OCI-LY7 (cell line): ENCODE measurements at regions not wholly inside any gene's neighbourhood (a gene's known extent, or its start where the extent isn't known, plus 50 kb on each side); places are given as distances from the start of the nearest gene placed in this dataset.
"Not testable (repeated sequence)": the region's sequence is repeated elsewhere in the genome, so short reads cannot be mapped to it uniquely, and the experiment has no call there.

Experiments used
- BruUV-seq: library from RNA; stranded (reverse); fragments of 400-500 nt; replicated peaks from 2 replicates; lab custom pipeline; 2021; lab: Mats Ljungman, UMichigan
- CTCF ChIA-PET: fragments of 300-600 bp; sonication (Branson Sonifier 250); formaldehyde crosslinking; loops from one replicate; lab custom pipeline; 2022; ENCODE audit warnings: antibody characterized with exemption; ENCODE audit not compliant: unreplicated experiment; lab: Charles Lee
- POLR2A ChIA-PET: fragments of 300-600 bp; sonication (Branson Sonifier 250); formaldehyde crosslinking; loops from one replicate; lab custom pipeline; 2022; ENCODE audit warnings: antibody characterized with exemption; lab: Charles Lee
- DNase-seq: peaks from one replicate; pipeline ENCODE4 v3.0.0-alpha.2; 2015; ENCODE audit warnings: low spot score
- H2AFZ ChIP-seq: fragments of 200-600 bp; sonication (generic), shearing (Covaris generic); 2 replicates; pipeline ENCODE4 v1.6.1; 2014; ENCODE audit warnings: mild to moderate bottlenecking, antibody characterized with exemption, low read length, moderate library complexity
- H3K27ac ChIP-seq: fragments of 200-600 bp; sonication (generic); 2 replicates; pipeline ENCODE4 v1.5.1; 2014; ENCODE audit warnings: mixed run types, low read depth, mild to moderate bottlenecking, moderate library complexity, low read length, inconsistent platforms; ENCODE audit not compliant: poor library complexity, severe bottlenecking
- H3K36me3 ChIP-seq: fragments of 200-600 bp; sonication (generic); 2 replicates; pipeline ENCODE4 v1.6.1; 2014; ENCODE audit warnings: mild to moderate bottlenecking, antibody characterized with exemption, low read length, moderate library complexity, mixed read lengths; ENCODE audit not compliant: insufficient read depth
- H3K4me1 ChIP-seq: fragments of 200-600 bp; sonication (generic); 2 replicates; pipeline ENCODE4 v1.5.1; 2014; ENCODE audit warnings: mild to moderate bottlenecking, low read length; ENCODE audit not compliant: insufficient read depth, poor library complexity, severe bottlenecking
- H3K4me2 ChIP-seq: fragments of 200-600 bp; sonication (generic); 2 replicates; pipeline ENCODE4 v1.6.1; 2014; ENCODE audit warnings: mild to moderate bottlenecking, low read length
- H3K4me3 ChIP-seq: fragments of 200-600 bp; sonication (generic); 2 replicates; pipeline ENCODE4 v1.5.1; 2014; ENCODE audit warnings: mild to moderate bottlenecking, low read depth, low read length; ENCODE audit not compliant: poor library complexity, severe bottlenecking
- H3K79me2 ChIP-seq: fragments of 200-600 bp; sonication (generic); 2 replicates; pipeline ENCODE4 v1.6.1; 2016; ENCODE audit warnings: low read depth, mild to moderate bottlenecking, low read length, moderate library complexity, mixed read lengths; ENCODE audit not compliant: insufficient read depth
- H3K9me2 ChIP-seq: fragments of 200-600 bp; sonication (generic); 2 replicates; pipeline ENCODE4 v1.6.1; 2016; ENCODE audit warnings: mild to moderate bottlenecking, low read length, mixed read lengths; ENCODE audit not compliant: insufficient read depth
- H3K9me3 ChIP-seq: fragments of 200-600 bp; sonication (generic); 2 replicates; pipeline ENCODE4 v1.6.1; 2014; ENCODE audit warnings: mild to moderate bottlenecking, mixed run types, low read length, mixed read lengths
- H4K20me1 ChIP-seq: fragments of 200-600 bp; sonication (generic); 2 replicates; pipeline ENCODE4 v1.6.1; 2014; ENCODE audit warnings: mild to moderate bottlenecking, antibody characterized with exemption, low read length, moderate library complexity, mixed read lengths; ENCODE audit not compliant: insufficient read depth
- CTCF ChIP-seq: fragments of 200-600 bp; sonication (generic); conservative IDR thresholded peaks from 2 replicates; pipeline ENCODE4 v1.5.1; 2014; ENCODE audit warnings: mild to moderate bottlenecking, antibody characterized with exemption, low read length, moderate library complexity, mixed read lengths
- EZH2phosphoT487 ChIP-seq: fragments of 200-600 bp; sonication (generic); IDR thresholded peaks from 2 replicates; pipeline ENCODE4 v1.6.1; 2018; ENCODE audit warnings: low read depth, borderline replicate concordance, mild to moderate bottlenecking, mixed run types, antibody characterized with exemption, low read length, moderate library complexity, mixed read lengths
- intact Hi-C: fragments of 100-400 bp; cut with micrococcal nuclease; formaldehyde crosslinking; loops from one replicate; pipeline ENCODE4 v1.10.0; 2022; ENCODE audit not compliant: unreplicated experiment

DNA sequence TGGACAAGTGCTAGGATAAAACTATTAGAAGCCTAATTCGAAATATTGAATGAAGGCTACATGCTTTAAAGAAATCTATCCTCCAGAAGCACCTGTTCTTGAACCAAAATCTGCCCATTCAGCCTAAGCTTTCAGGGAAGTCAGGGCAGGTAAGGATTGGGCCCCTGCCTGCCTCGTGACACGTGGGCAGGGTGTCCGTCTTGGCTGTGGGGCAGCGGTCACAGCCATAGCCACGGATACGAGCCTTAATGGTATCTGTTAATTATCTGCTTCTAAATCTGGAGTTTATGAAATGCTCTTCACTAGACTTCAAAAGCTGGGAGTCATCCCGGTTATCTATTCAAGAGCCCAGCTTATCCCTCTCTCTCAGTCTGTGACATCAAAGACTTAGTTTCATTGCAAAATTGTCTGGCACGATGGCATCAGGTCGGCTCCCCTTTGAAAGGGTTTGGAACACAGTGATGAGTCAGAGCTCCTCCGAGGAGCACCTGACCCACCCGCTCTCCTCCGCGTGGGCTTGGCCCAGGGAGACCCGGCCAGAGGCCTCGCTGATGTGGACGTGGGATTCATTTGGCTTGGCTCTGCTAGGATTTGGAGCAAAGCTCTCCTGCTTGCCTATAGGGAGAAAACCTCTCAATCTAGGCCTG lies 135.9 kb downstream of the MACROH2A1 start:
- intact Hi-C loops = no loop called here
- H4K20me1 ChIP-seq = no peaks in the 10 kb centered on the region
- H2AFZ ChIP-seq = no peak overlapping the region
- no peak overlapping the region for H3K4me2 ChIP-seq
- no peak for DNase-seq
- ChIA-PET POLR2A (interaction anchor here (0.6 to 1.4 kb wide), 5 partner anchors 9 to 332 kb away, joined by 3 to 4 read pairs (median 3); no protein-coding TSS in a partner anchor), CTCF (no interaction called here)
- H3K79me2 ChIP-seq = no peaks in the 10 kb centered on the region
- no peak overlapping the region for H3K27ac ChIP-seq
- BruUV-seq = no TSS peak
- no peaks in the 10 kb centered on the region for H3K9me2 ChIP-seq
- TF ChIP-seq EZH2phosphoT487 (no peak), CTCF (no peak)
- H3K4me1 ChIP-seq = no peaks in the 10 kb centered on the region
- no peak overlapping the region for H3K4me3 ChIP-seq
- H3K9me3 ChIP-seq = no peaks in the 10 kb centered on the region
- no peaks in the 10 kb centered on the region for H3K36me3 ChIP-seq

DNA sequence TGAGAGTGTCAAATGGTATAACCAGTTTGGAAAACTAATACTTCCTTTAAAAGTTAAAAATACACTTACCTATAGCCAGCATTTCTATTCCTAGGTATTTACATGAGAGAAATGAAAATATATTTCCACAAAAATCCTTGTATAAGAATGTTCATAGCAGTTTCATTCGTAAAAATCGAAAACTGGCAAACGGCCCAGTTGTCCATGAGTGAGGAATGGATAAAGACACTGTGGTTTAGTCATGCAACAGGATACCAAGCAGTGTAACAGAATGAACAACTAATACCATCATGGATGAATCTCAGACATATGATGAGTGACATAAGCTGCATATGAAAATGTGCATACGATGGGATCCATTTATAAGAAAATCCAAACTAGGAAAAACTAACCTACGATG lies 136.7 kb downstream of the MACROH2A1 start:
- Histone ChIP-seq H4K20me1 (no peaks in the 10 kb centered on the region), H3K9me3 (no peaks in the 10 kb centered on the region), H3K79me2 (no peaks in the 10 kb centered on the region), H3K27ac (no peak overlapping the region), H3K4me1 (no peaks in the 10 kb centered on the region), H3K4me3 (no peak overlapping the region), H3K36me3 (no peaks in the 10 kb centered on the region), H3K9me2 (no peaks in the 10 kb centered on the region), H2AFZ (no peak overlapping the region), H3K4me2 (no peak overlapping the region)
- BruUV-seq = no TSS peak
- intact Hi-C loops = no loop called here
- no peak for DNase-seq
- ChIA-PET POLR2A (interaction anchor here (1.4 kb wide), 1 partner anchor 19 kb away, joined by 3 read pairs; no protein-coding TSS in a partner anchor), CTCF (no interaction called here)
- TF ChIP-seq CTCF (no peak), EZH2phosphoT487 (no peak)

DNA sequence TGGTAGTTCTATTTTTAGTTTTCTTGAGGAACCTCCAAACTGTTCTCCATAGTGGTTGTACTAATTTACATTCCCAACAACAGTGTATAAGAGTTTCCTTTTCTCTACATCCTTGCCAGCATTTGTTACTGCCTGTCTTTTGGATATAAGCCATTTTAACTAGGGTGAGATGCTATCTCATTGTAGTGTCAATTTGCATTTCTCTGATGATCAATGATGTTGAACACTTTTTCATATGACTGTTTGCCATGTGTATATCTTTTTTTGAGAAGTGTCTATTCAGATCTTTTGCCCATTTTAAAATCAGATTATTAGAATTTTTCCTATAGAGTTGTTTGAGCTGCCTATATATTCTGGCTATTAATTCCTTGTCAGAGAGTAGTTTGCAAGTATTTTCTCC lies 138.9 kb downstream of the MACROH2A1 start:
- DNase-seq, CTCF ChIA-PET, H3K4me3 ChIP-seq, BruUV-seq, H2AFZ ChIP-seq, POLR2A ChIA-PET, H3K4me2 ChIP-seq, intact Hi-C loops, H3K36me3 ChIP-seq, H3K4me1 ChIP-seq, H3K79me2 ChIP-seq, H4K20me1 ChIP-seq, H3K9me2 ChIP-seq, H3K27ac ChIP-seq, H3K9me3 ChIP-seq: not testable (repeated sequence)
